Vagina (tissue), 2 donors: ENCODE measurements at regions not wholly inside any gene's neighbourhood (a gene's known extent, or its start where the extent isn't known, plus 50 kb on each side); places are given as distances from the start of the nearest gene placed in this dataset.

Source experiments
- POLR2A ChIP-seq, 2 donors: fragments of 450-650 bp; IDR thresholded peaks; one replicate each; pipeline ENCODE4 v1.6.1; 2017; ENCODE audit warnings: antibody characterized with exemption in 2 of 2, mild to moderate bottlenecking in 2 of 2, moderate library complexity in 2 of 2
- POLR2AphosphoS5 ChIP-seq, 2 donors: sonication (generic); formaldehyde crosslinking; IDR thresholded peaks; one replicate each; pipeline ENCODE4 v1.9.0; 2017; ENCODE audit warnings: antibody characterized with exemption in 2 of 2, mild to moderate bottlenecking in 2 of 2, low read depth in 1 of 2; ENCODE audit not compliant: insufficient read depth in 1 of 2

- TF ChIP-seq POLR2A (IDR thresholded peaks at IDR 0.05): no peak
- no peak for TF ChIP-seq POLR2AphosphoS5 (IDR thresholded peaks at IDR 0.05; ENCODE audit: insufficient read depth in 1 of 2, low read depth in 1 of 2)
Measured at GRCh38 chr5:57413145-57413544, 69.5 kb downstream of the ACTBL2 start.
